ENCODE measurements at regions not wholly inside any gene's neighbourhood (a gene's known extent, or its start where the extent isn't known, plus 50 kb on each side); places are given as distances from the start of the nearest gene placed in this dataset.

DNA sequence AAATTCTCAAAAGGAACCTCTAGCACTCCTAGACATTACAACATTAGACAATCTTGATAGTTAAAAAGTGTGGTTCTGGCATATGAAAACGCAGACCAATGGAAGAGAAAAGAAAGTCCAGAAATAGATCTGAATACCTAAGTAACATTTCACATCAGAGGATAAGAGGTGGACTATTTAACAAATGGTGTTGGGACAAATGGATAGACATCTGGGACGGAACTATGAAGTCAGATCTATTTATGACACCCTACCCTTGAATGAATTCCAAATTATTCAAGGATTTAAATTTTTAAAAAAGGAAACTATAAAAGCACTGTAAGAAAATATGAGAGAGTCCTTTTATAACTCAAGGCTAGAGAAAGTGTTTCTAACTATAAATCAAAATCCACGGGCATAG is 111.3 kb downstream of the SCN11A start:
- TF ChIP-seq, protein P1, sequence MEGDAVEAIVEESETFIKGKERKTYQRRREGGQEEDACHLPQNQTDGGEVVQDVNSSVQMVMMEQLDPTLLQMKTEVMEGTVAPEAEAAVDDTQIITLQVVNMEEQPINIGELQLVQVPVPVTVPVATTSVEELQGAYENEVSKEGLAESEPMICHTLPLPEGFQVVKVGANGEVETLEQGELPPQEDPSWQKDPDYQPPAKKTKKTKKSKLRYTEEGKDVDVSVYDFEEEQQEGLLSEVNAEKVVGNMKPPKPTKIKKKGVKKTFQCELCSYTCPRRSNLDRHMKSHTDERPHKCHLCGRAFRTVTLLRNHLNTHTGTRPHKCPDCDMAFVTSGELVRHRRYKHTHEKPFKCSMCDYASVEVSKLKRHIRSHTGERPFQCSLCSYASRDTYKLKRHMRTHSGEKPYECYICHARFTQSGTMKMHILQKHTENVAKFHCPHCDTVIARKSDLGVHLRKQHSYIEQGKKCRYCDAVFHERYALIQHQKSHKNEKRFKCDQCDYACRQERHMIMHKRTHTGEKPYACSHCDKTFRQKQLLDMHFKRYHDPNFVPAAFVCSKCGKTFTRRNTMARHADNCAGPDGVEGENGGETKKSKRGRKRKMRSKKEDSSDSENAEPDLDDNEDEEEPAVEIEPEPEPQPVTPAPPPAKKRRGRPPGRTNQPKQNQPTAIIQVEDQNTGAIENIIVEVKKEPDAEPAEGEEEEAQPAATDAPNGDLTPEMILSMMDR (IDR thresholded peaks at IDR 0.05 in 4 of 5, conservative IDR thresholded peaks at IDR 0.05 in 1 of 5), result no peak
- no peak for TF ChIP-seq POLR2A (IDR thresholded peaks at IDR 0.05)
